ENCODE measurements at regions not wholly inside any gene's neighbourhood (a gene's known extent, or its start where the extent isn't known, plus 50 kb on each side); places are given as distances from the start of the nearest gene placed in this dataset.

GRCh38 chr2:156023229-156023869 lies 309.2 kb downstream of the NR4A2 start:
- no peak for DNase-seq
- Mint-ChIP-seq H3K4me1 (peaks cover 15% of the 10 kb centered on the region), H3K27me3 (ENCODE audit: insufficient read depth) (no peaks in the 10 kb centered on the region), H3K27ac (no peak overlapping the region), H3K36me3 (ENCODE audit: low read depth) (peaks cover 2% of the 10 kb centered on the region), H3K4me3 (no peak overlapping the region), H3K9me3 (no peaks in the 10 kb centered on the region)
- Histone ChIP-seq H3K27ac (ENCODE audit: low read depth, low read length) (no peak overlapping the region), H3K36me3 (ENCODE audit: control insufficient read depth, insufficient read depth, low read length) (no peaks in the 10 kb centered on the region), H3K4me3 (ENCODE audit: low read length) (no peak overlapping the region), H3K9me3 (ENCODE audit: control insufficient read depth, low read length) (no peaks in the 10 kb centered on the region), H3K9ac (ENCODE audit: extremely low read depth, low read length, poor library complexity, severe bottlenecking) (no peak overlapping the region), H3K4me1 (ENCODE audit: control insufficient read depth, insufficient read depth, low read length) (peaks cover 4% of the 10 kb centered on the region), H3K27me3 (ENCODE audit: control insufficient read depth, insufficient read depth, low read length, poor library complexity, severe bottlenecking) (no peaks in the 10 kb centered on the region)
- 90 to 100% methylated on average over 1 of the region's 2 CpGs for WGBS, 2 experiments (ENCODE audit: insufficient coverage in 1 of 2, insufficient read length in 1 of 2)
- TF ChIP-seq CTCF (conservative IDR thresholded peaks at IDR 0.05) = no peak

GRCh38 chr2:156021146-156022040 lies 311.1 kb downstream of the NR4A2 start:
- Mint-ChIP-seq H3K27ac (peak overlapping the region; percentile 15), H3K27me3 (ENCODE audit: insufficient read depth) (no peaks in the 10 kb centered on the region), H3K36me3 (ENCODE audit: low read depth) (peaks cover 2% of the 10 kb centered on the region), H3K4me3 (no peak overlapping the region), H3K9me3 (no peaks in the 10 kb centered on the region), H3K4me1 (peaks cover 15% of the 10 kb centered on the region)
- Histone ChIP-seq H3K36me3 (ENCODE audit: control insufficient read depth, insufficient read depth, low read length) (no peaks in the 10 kb centered on the region), H3K27ac (ENCODE audit: low read depth, low read length) (no peak overlapping the region), H3K4me1 (ENCODE audit: control insufficient read depth, insufficient read depth, low read length) (peaks cover 4% of the 10 kb centered on the region), H3K9ac (ENCODE audit: extremely low read depth, low read length, poor library complexity, severe bottlenecking) (no peak overlapping the region), H3K27me3 (ENCODE audit: control insufficient read depth, insufficient read depth, low read length, poor library complexity, severe bottlenecking) (no peaks in the 10 kb centered on the region), H3K9me3 (ENCODE audit: control insufficient read depth, low read length) (no peaks in the 10 kb centered on the region), H3K4me3 (ENCODE audit: low read length) (no peak overlapping the region)
- 50 to 57% methylated on average over 1 to 3 of the region's 3 CpGs for WGBS, 2 experiments (ENCODE audit: insufficient coverage in 1 of 2, insufficient read length in 1 of 2)
- no peak for TF ChIP-seq CTCF (conservative IDR thresholded peaks at IDR 0.05)
- DNase-seq = peak; percentile 60

GRCh38 chr2:156019341-156019740 lies 313.2 kb downstream of the NR4A2 start:
- no peak for TF ChIP-seq CTCF (conservative IDR thresholded peaks at IDR 0.05)
- Mint-ChIP-seq H3K27ac (no peak overlapping the region), H3K4me1 (peaks cover 15% of the 10 kb centered on the region), H3K9me3 (no peaks in the 10 kb centered on the region), H3K36me3 (ENCODE audit: low read depth) (peaks cover 6% of the 10 kb centered on the region), H3K27me3 (ENCODE audit: insufficient read depth) (no peaks in the 10 kb centered on the region), H3K4me3 (no peak overlapping the region)
- H3K9me3 ChIP-seq (ENCODE audit: control insufficient read depth, low read length) = no peaks in the 10 kb centered on the region
- H3K36me3 ChIP-seq (ENCODE audit: control insufficient read depth, insufficient read depth, low read length) = no peaks in the 10 kb centered on the region
- no peak overlapping the region for H3K27ac ChIP-seq (ENCODE audit: low read depth, low read length)
- H3K9ac ChIP-seq (ENCODE audit: extremely low read depth, low read length, poor library complexity, severe bottlenecking) = no peak overlapping the region
- no peak for DNase-seq
- H3K4me3 ChIP-seq (ENCODE audit: low read length) = no peak overlapping the region
- 100% methylated on average over 1 of the region's 2 CpGs; no CpG with 5 or more reads in 1 of the 2 experiments for WGBS, 2 experiments (ENCODE audit: insufficient coverage in 1 of 2, insufficient read length in 1 of 2)
- H3K4me1 ChIP-seq (ENCODE audit: control insufficient read depth, insufficient read depth, low read length) = peaks cover 4% of the 10 kb centered on the region
- H3K27me3 ChIP-seq (ENCODE audit: control insufficient read depth, insufficient read depth, low read length, poor library complexity, severe bottlenecking) = no peaks in the 10 kb centered on the region

Data from endodermal cell (in vitro differentiated cells).